Cardiac muscle cell (in vitro differentiated cells and primary cell): ENCODE measurements at regions not wholly inside any gene's neighbourhood (a gene's known extent, or its start where the extent isn't known, plus 50 kb on each side); places are given as distances from the start of the nearest gene placed in this dataset.

Experiments
- DNase-seq, 2 donors: peaks; one replicate each; pipeline versions ENCODE4 v3.0.0 to v3.0.0-alpha.2; 2010 to 2017; ENCODE audit warnings: low read depth in 1 of 2, low spot score in 1 of 2
- H3K27ac ChIP-seq: fragments of 200-600 bp; sonication (generic); 2 replicates; pipeline ENCODE4 v1.5.1; 2016
- H3K27me3 ChIP-seq: fragments of 200-600 bp; sonication (generic); 2 replicates; pipeline ENCODE4 v1.6.0; 2016; ENCODE audit warnings: control low read depth
- H3K36me3 ChIP-seq: fragments of 200-600 bp; sonication (generic); 2 replicates; pipeline ENCODE4 v1.5.1; 2016; ENCODE audit warnings: control low read depth
- H3K4me1 ChIP-seq: fragments of 200-600 bp; sonication (generic); 2 replicates; pipeline ENCODE4 v1.8.1; 2017; ENCODE audit warnings: low read depth, mild to moderate bottlenecking, mixed run types
- H3K4me3 ChIP-seq: fragments of 200-600 bp; sonication (generic); 2 replicates; pipeline ENCODE4 v1.5.1; 2016; ENCODE audit warnings: mild to moderate bottlenecking
- H3K9me3 ChIP-seq: fragments of 200-600 bp; sonication (generic); 2 replicates; pipeline ENCODE4 v1.5.1; 2017; ENCODE audit warnings: low read depth, mild to moderate bottlenecking, control low read depth
- CTCF ChIP-seq: IDR thresholded peaks from 2 replicates; pipeline ENCODE4 v1.5.1; 2012; ENCODE audit warnings: low read depth, mild to moderate bottlenecking, low read length

GRCh38 chr1:29974316-29974724 is 738.0 kb downstream of the PTPRU start:
- peak in 1 of 2 donors; percentile 37 for DNase-seq
- Histone ChIP-seq H3K4me1 (no peaks in the 10 kb centered on the region), H3K4me3 (no peak overlapping the region), H3K27ac (no peak overlapping the region), H3K9me3 (no peaks in the 10 kb centered on the region), H3K27me3 (no peaks in the 10 kb centered on the region), H3K36me3 (no peaks in the 10 kb centered on the region)
- TF ChIP-seq CTCF, result no peak

- no peak for TF ChIP-seq CTCF
- Histone ChIP-seq H3K36me3 (no peaks in the 10 kb centered on the region), H3K4me1 (no peaks in the 10 kb centered on the region), H3K27me3 (no peaks in the 10 kb centered on the region), H3K9me3 (no peaks in the 10 kb centered on the region), H3K27ac (no peak overlapping the region), H3K4me3 (no peak overlapping the region)
- DNase-seq, result no peak
Measured at GRCh38 chr1:29973406-29973805, 737.1 kb downstream of the PTPRU start.

DNA sequence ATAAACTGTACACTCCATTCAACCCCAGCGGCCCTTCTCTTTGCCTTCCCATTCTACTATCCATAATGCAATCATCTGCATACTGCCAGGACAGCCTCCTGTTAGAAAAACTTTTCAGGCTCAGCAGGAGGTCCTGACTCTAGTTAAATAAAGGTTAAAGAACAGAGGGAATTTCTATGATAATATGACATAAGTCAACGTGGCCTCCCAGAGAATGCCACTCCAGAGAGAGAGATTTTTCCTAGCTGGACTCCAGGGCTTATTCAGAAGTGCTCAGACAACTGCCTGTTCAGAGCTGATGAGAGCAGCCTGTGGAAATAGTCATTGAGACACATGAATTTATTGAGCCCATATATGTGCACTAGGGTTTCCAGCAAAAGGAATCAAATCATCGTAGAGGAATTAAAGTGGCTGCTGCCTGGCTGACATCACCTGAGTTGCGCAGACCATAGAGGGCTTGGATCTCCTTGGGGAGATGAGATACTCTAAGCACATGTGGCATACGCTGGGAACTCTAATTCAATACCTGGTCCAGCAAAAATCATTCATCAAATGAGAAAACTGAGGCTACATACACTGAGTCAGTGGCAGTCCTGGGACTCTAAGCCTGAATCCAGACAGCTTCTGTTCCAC is 736.2 kb downstream of the PTPRU start:
- H3K4me1 ChIP-seq, result no peaks in the 10 kb centered on the region
- no peak for TF ChIP-seq CTCF
- H3K9me3 ChIP-seq, result no peaks in the 10 kb centered on the region
- H3K27me3 ChIP-seq, result no peaks in the 10 kb centered on the region
- no peaks in the 10 kb centered on the region for H3K36me3 ChIP-seq
- no peak overlapping the region for H3K27ac ChIP-seq
- no peak overlapping the region for H3K4me3 ChIP-seq
- DNase-seq, result no peak

DNA sequence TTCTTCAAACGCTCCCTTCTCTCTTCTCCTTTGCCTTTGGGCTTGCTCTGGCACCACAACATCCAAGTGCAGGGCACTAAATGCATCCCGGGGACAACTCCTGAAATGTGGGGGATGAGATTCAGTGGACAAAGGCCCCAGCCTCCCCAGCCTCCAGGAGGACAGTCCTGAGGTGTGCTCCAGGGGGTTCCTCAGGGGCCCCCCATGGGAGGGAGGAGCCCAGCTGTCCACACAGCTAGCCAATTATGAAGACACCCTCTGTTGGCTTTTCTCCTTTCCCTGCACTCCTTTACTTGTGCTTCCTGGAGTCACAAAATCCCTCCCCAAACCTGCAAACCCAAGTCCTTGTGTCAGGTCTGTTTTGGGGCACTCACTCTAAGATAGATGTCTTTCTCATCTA is 735.4 kb downstream of the PTPRU start:
- no peaks in the 10 kb centered on the region for H3K4me1 ChIP-seq
- no peak for TF ChIP-seq CTCF
- H3K9me3 ChIP-seq, result no peaks in the 10 kb centered on the region
- no peak for DNase-seq
- H3K4me3 ChIP-seq, result no peak overlapping the region
- H3K36me3 ChIP-seq, result no peaks in the 10 kb centered on the region
- no peaks in the 10 kb centered on the region for H3K27me3 ChIP-seq
- H3K27ac ChIP-seq, result no peak overlapping the region

GRCh38 chr1:29970747-29971325 is 734.5 kb downstream of the PTPRU start:
- Histone ChIP-seq H3K4me3 (no peak overlapping the region), H3K36me3 (no peaks in the 10 kb centered on the region), H3K4me1 (no peaks in the 10 kb centered on the region), H3K9me3 (no peaks in the 10 kb centered on the region), H3K27me3 (no peaks in the 10 kb centered on the region), H3K27ac (no peak overlapping the region)
- TF ChIP-seq CTCF, result no peak
- DNase-seq, result no peak
